Nephron (organoid): ENCODE measurements at regions not wholly inside any gene's neighbourhood (a gene's known extent, or its start where the extent isn't known, plus 50 kb on each side); places are given as distances from the start of the nearest gene placed in this dataset.

Experiments used
- H3K27ac Mint-ChIP-seq, 3 experiments: 2 replicates each; pipeline ENCODE4 v1.8.0; 2020; ENCODE audit warnings: mixed read lengths in 3 of 3, mild to moderate bottlenecking in 2 of 3, moderate library complexity in 1 of 3
- H3K27me3 Mint-ChIP-seq: 2 replicates; pipeline ENCODE4 v1.8.0; 2021; ENCODE audit warnings: low read depth, mild to moderate bottlenecking, moderate library complexity, mixed read lengths
- H3K36me3 Mint-ChIP-seq: 2 replicates; pipeline ENCODE4 v1.8.0; 2020; ENCODE audit warnings: low read depth, mixed read lengths
- H3K4me1 Mint-ChIP-seq: 2 replicates; pipeline ENCODE4 v1.8.0; 2020; ENCODE audit warnings: mixed read lengths
- H3K4me3 Mint-ChIP-seq, 3 experiments: 2 replicates each; pipeline ENCODE4 v1.8.0; 2020; ENCODE audit warnings: mild to moderate bottlenecking in 3 of 3, mixed read lengths in 3 of 3, moderate library complexity in 2 of 3
- H3K9me3 Mint-ChIP-seq: 2 replicates; pipeline ENCODE4 v1.8.0; 2020; ENCODE audit warnings: mixed read lengths
- CTCF ChIP-seq, 3 experiments: fragments of 200-600 bp; sonication (generic); IDR thresholded peaks; one replicate each; pipeline ENCODE4 v1.5.0; 2021; ENCODE audit warnings: antibody characterized with exemption in 3 of 3; ENCODE audit not compliant: unreplicated experiment in 3 of 3

GRCh38 chr14:78018283-78018682 lies 151.9 kb upstream of the NRXN3 start:
- no peak for TF ChIP-seq CTCF (IDR thresholded peaks at IDR 0.05; ENCODE audit: unreplicated experiment in 3 of 3)
- Mint-ChIP-seq H3K4me3 (no peak overlapping the region), H3K27ac (no peak overlapping the region), H3K9me3 (no peaks in the 10 kb centered on the region), H3K27me3 (peaks cover 5% of the 10 kb centered on the region), H3K36me3 (no peaks in the 10 kb centered on the region), H3K4me1 (no peaks in the 10 kb centered on the region)

GRCh38 chr14:78022059-78022458 lies 148.1 kb upstream of the NRXN3 start:
- Mint-ChIP-seq H3K4me1 (no peaks in the 10 kb centered on the region), H3K9me3 (no peaks in the 10 kb centered on the region), H3K27ac (no peak overlapping the region), H3K27me3 (peaks cover 5% of the 10 kb centered on the region), H3K36me3 (no peaks in the 10 kb centered on the region), H3K4me3 (no peak overlapping the region)
- peak; percentile 21 to 49 (median 41) for TF ChIP-seq CTCF (IDR thresholded peaks at IDR 0.05; ENCODE audit: unreplicated experiment in 3 of 3)

GRCh38 chr14:78023112-78023511 lies 147.1 kb upstream of the NRXN3 start:
- H3K4me1 Mint-ChIP-seq = no peaks in the 10 kb centered on the region
- no peak overlapping the region for H3K4me3 Mint-ChIP-seq
- no peak for TF ChIP-seq CTCF (IDR thresholded peaks at IDR 0.05; ENCODE audit: unreplicated experiment in 3 of 3)
- H3K27me3 Mint-ChIP-seq = peaks cover 7% of the 10 kb centered on the region
- no peaks in the 10 kb centered on the region for H3K9me3 Mint-ChIP-seq
- no peak overlapping the region for H3K27ac Mint-ChIP-seq
- H3K36me3 Mint-ChIP-seq = no peaks in the 10 kb centered on the region

- Mint-ChIP-seq H3K9me3 (no peaks in the 10 kb centered on the region), H3K4me1 (no peaks in the 10 kb centered on the region), H3K4me3 (no peak overlapping the region), H3K27me3 (peaks cover 38% of the 10 kb centered on the region), H3K27ac (no peak overlapping the region), H3K36me3 (no peaks in the 10 kb centered on the region)
- TF ChIP-seq CTCF (IDR thresholded peaks at IDR 0.05; ENCODE audit: unreplicated experiment in 3 of 3) = no peak
Observed at GRCh38 chr14:78028471-78028870, 141.7 kb upstream of the NRXN3 start.

- Mint-ChIP-seq H3K27ac (no peak overlapping the region), H3K4me3 (no peak overlapping the region), H3K4me1 (no peaks in the 10 kb centered on the region), H3K9me3 (no peaks in the 10 kb centered on the region), H3K27me3 (peaks cover 38% of the 10 kb centered on the region), H3K36me3 (no peaks in the 10 kb centered on the region)
- TF ChIP-seq CTCF (IDR thresholded peaks at IDR 0.05; ENCODE audit: unreplicated experiment in 3 of 3) = peak in 1 of 3 experiments; percentile 10
Observed at GRCh38 chr14:78029601-78030372, 140.4 kb upstream of the NRXN3 start.

GRCh38 chr14:78043349-78043748 lies 126.8 kb upstream of the NRXN3 start:
- H3K9me3 Mint-ChIP-seq = no peaks in the 10 kb centered on the region
- TF ChIP-seq CTCF (IDR thresholded peaks at IDR 0.05; ENCODE audit: unreplicated experiment in 3 of 3) = no peak
- no peak overlapping the region for H3K27ac Mint-ChIP-seq
- no peak overlapping the region for H3K4me3 Mint-ChIP-seq
- H3K36me3 Mint-ChIP-seq = no peaks in the 10 kb centered on the region
- H3K27me3 Mint-ChIP-seq = peaks cover 19% of the 10 kb centered on the region
- H3K4me1 Mint-ChIP-seq = no peaks in the 10 kb centered on the region
